Tibial artery (tissue), 4 donors: ENCODE measurements at regions not wholly inside any gene's neighbourhood (a gene's known extent, or its start where the extent isn't known, plus 50 kb on each side); places are given as distances from the start of the nearest gene placed in this dataset.

Experiments used
- DNase-seq, 2 donors: peaks; one replicate each; pipeline ENCODE4 v3.0.0-alpha.2; 2019
- H3K27ac ChIP-seq, 2 donors: fragments of 200-600 bp; sonication (generic) in 1 of 2; 1 replicate in 1 of 2; 2 replicates in 1 of 2; pipeline ENCODE4 v1.5.1; 2018 to 2019; ENCODE audit warnings: mild to moderate bottlenecking in 1 of 2
- H3K27me3 ChIP-seq, 2 donors: fragments of 200-600 bp; sonication (generic) in 1 of 2; one replicate each; pipeline versions ENCODE4 v1.5.1 to v1.6.0; 2016 to 2019
- H3K36me3 ChIP-seq, 3 donors: fragments of 200-600 bp; sonication (generic) in 2 of 3; one replicate each; pipeline ENCODE4 v1.5.1; 2016 to 2019; ENCODE audit warnings: mild to moderate bottlenecking in 2 of 3
- H3K4me1 ChIP-seq, 4 donors: fragments of 200-600 bp; sonication (generic) in 2 of 4; 1 replicate in 3 of 4; 2 replicates in 1 of 4; pipeline ENCODE4 v1.5.1; 2016 to 2019
- H3K4me3 ChIP-seq, 2 donors: fragments of 200-600 bp; sonication (generic) in 1 of 2; 1 replicate in 1 of 2; 2 replicates in 1 of 2; pipeline ENCODE4 v1.5.1; 2018 to 2019; ENCODE audit warnings: mild to moderate bottlenecking in 2 of 2
- H3K9me3 ChIP-seq, 3 donors: fragments of 200-600 bp; sonication (generic) in 1 of 3; one replicate each; pipeline ENCODE4 v1.5.1; 2016 to 2019
- intact Hi-C: fragments of 100-400 bp; cut with DNase I; formaldehyde crosslinking; loops from one replicate; pipeline ENCODE4 v1.15.0; 2023; ENCODE audit warnings: low total_unique reads
- TF ChIP-seq, protein P1 (sequence below), 2 experiments: fragments of 200-600 bp in 1 of 2; fragments of 450-650 bp in 1 of 2; IDR thresholded peaks; one replicate each; pipeline ENCODE4 v1.5.1; 2017 to 2019; ENCODE audit warnings: antibody characterized with exemption in 2 of 2, mild to moderate bottlenecking in 1 of 2, moderate library complexity in 1 of 2

- Histone ChIP-seq H3K27ac (peak overlapping the region; percentile 16 to 46), H3K36me3 (no peaks in the 10 kb centered on the region), H3K9me3 (peaks cover 0 to 5% (median 0%) of the 10 kb centered on the region in 3 donors), H3K27me3 (no peaks in the 10 kb centered on the region), H3K4me1 (peaks cover 0 to 21% (median 0%) of the 10 kb centered on the region in 4 donors), H3K4me3 (no peak overlapping the region)
- intact Hi-C loops: no loop called here
- TF ChIP-seq, protein P1, sequence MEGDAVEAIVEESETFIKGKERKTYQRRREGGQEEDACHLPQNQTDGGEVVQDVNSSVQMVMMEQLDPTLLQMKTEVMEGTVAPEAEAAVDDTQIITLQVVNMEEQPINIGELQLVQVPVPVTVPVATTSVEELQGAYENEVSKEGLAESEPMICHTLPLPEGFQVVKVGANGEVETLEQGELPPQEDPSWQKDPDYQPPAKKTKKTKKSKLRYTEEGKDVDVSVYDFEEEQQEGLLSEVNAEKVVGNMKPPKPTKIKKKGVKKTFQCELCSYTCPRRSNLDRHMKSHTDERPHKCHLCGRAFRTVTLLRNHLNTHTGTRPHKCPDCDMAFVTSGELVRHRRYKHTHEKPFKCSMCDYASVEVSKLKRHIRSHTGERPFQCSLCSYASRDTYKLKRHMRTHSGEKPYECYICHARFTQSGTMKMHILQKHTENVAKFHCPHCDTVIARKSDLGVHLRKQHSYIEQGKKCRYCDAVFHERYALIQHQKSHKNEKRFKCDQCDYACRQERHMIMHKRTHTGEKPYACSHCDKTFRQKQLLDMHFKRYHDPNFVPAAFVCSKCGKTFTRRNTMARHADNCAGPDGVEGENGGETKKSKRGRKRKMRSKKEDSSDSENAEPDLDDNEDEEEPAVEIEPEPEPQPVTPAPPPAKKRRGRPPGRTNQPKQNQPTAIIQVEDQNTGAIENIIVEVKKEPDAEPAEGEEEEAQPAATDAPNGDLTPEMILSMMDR (IDR thresholded peaks at IDR 0.05): no peak
- no peak for DNase-seq
Measured at GRCh38 chr21:16241479-16241963, 511.7 kb downstream of the USP25 start.

DNA sequence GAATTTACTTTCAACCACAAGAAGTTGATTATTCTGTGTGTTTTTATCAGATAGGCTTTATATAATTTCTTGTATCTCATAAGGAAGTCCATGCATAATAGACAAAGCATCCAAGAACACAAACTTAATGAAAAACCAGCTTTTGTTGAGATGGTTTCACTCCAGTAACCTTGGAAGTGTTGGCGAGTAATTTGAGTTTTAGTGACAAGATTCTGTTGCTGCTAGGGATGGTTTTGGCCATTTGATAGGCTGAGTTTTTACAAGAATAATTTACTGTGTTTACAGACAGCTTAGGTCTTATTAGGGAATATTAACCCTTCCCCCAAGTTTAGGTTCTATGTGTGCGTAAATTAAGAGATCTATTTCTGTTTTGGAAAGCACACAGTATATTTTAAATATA is 513.6 kb downstream of the USP25 start:
- peak overlapping the region in 1 of 2 donors; percentile 5 for H3K27ac ChIP-seq
- peaks cover 0 to 21% (median 0%) of the 10 kb centered on the region in 4 donors for H3K4me1 ChIP-seq
- TF ChIP-seq, protein P1 (IDR thresholded peaks at IDR 0.05): no peak
- H3K36me3 ChIP-seq: no peaks in the 10 kb centered on the region
- DNase-seq: no peak
- H3K4me3 ChIP-seq: no peak overlapping the region
- H3K27me3 ChIP-seq: no peaks in the 10 kb centered on the region
- intact Hi-C loops: no loop called here
- H3K9me3 ChIP-seq: peaks cover 0 to 5% (median 0%) of the 10 kb centered on the region in 3 donors

DNA sequence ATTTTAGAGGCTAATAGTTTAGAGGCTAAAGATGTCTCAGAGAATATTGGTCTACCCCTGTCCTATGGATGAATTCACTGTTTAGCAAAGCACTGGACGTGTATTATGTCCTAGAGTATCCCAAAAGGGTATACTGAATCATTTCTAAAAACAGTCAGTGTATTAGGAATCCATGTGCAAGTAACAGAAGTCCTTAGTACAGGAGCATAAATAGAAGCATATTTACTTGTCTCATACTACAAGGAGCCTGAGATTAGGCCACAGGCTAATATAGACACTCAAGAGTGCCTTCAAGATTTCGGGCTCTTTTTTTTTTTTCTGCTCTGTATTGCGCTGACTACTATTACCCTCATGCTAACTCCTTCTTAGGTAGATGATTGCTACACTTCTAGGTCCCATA is 518.9 kb downstream of the USP25 start:
- H3K9me3 ChIP-seq: peaks cover 0 to 5% (median 0%) of the 10 kb centered on the region in 3 donors
- intact Hi-C loops: no loop called here
- no peak overlapping the region for H3K4me3 ChIP-seq
- H3K4me1 ChIP-seq: peaks cover 0 to 15% (median 2%) of the 10 kb centered on the region in 4 donors
- TF ChIP-seq, protein P1 (IDR thresholded peaks at IDR 0.05): no peak
- H3K36me3 ChIP-seq: no peaks in the 10 kb centered on the region
- DNase-seq: no peak
- H3K27ac ChIP-seq: peak overlapping the region in 1 of 2 donors; percentile 8
- no peaks in the 10 kb centered on the region for H3K27me3 ChIP-seq

DNA sequence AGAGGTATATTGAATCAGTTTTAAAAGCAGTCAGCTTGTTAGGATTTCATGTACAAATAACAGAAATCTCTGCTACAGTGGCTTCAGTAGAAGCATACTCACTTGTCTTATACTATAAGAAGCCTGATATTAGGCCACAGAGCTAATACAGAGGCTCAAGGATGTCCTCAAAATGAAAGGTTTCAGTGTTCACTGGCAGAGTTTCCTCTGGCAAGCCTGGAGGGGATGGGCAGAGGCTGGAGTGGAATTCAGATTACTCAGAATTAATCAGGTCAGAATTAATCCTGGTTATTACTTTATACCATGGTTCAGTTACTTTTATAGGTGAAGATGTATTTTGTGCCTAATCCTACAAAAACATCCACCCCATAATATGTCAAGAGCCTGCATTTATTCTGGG is 520.5 kb downstream of the USP25 start:
- H3K4me1 ChIP-seq: peaks cover 0 to 24% (median 2%) of the 10 kb centered on the region in 4 donors
- H3K27me3 ChIP-seq: no peaks in the 10 kb centered on the region
- intact Hi-C loops: no loop called here
- no peaks in the 10 kb centered on the region for H3K36me3 ChIP-seq
- H3K9me3 ChIP-seq: peaks cover 0 to 5% (median 0%) of the 10 kb centered on the region in 3 donors
- no peak for DNase-seq
- H3K4me3 ChIP-seq: no peak overlapping the region
- TF ChIP-seq, protein P1 (IDR thresholded peaks at IDR 0.05): no peak
- H3K27ac ChIP-seq: peak overlapping the region in 1 of 2 donors; percentile 40

DNA sequence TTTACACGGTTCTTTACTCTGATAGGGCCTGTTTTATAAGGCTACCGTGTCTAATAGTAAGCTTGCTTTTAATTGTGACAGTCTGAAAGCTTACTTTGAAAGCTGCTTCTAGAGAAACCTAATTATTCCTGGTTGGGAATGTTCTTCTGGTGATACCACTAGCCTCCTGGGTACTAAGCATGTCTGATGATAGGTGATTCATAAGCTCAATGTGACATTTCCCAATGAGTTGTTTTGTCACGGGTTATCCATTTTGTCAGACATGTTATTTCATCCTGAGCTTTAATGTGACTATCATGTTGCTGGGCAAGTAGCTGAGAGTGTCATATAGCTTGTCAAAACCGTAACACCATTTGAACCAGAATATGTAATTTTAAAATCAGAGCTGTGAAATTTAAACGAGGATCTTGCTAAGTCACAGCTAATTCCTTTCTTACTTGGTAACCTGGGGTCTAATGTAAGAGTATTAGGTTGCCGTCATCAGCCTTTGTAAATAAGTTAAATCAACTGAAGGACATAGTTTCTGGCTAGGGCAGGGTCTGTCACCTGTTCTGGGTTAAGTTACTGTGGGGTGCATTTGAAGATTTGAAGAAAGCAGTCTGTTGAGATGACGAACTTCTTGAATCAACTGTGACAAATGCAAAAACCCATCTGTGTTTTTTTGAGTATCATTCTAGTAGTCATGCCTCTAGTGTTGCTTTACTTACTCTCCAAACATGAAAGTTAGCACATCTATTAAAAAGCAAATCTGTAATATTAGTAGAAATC is 529.2 kb downstream of the USP25 start:
- intact Hi-C loops: no loop called here
- no peak for DNase-seq
- Histone ChIP-seq H3K27ac (no peak overlapping the region), H3K36me3 (no peaks in the 10 kb centered on the region), H3K4me1 (peaks cover 0 to 16% (median 0%) of the 10 kb centered on the region in 4 donors), H3K27me3 (no peaks in the 10 kb centered on the region), H3K9me3 (no peaks in the 10 kb centered on the region), H3K4me3 (no peak overlapping the region)
- TF ChIP-seq, protein P1 (IDR thresholded peaks at IDR 0.05): no peak
